HL-60 (cell line): ENCODE measurements at regions not wholly inside any gene's neighbourhood (a gene's known extent, or its start where the extent isn't known, plus 50 kb on each side); places are given as distances from the start of the nearest gene placed in this dataset.

ENCODE experiments used
- DNase-seq, 2 experiments: peaks; one replicate each; pipeline ENCODE4 v3.0.0-alpha.2; 2010 to 2020; ENCODE audit warnings: low read depth in 1 of 2, low spot score in 1 of 2
- H3K27ac ChIP-seq: fragments of 250-450 bp; sonication (Bioruptor Pico); replicated peaks from 2 replicates; pipeline ENCODE4 v1.5.1; 2020; ENCODE audit warnings: mild to moderate bottlenecking, moderate library complexity
- H3K27me3 ChIP-seq: fragments of 250-450 bp; sonication (Bioruptor Pico); 2 replicates; pipeline ENCODE4 v1.5.1; 2021; ENCODE audit warnings: mild to moderate bottlenecking, moderate library complexity; ENCODE audit not compliant: insufficient read depth, poor library complexity, severe bottlenecking
- H3K4me3 ChIP-seq: replicated peaks from 2 replicates; pipeline ENCODE4 v1.5.1; 2011; ENCODE audit warnings: mild to moderate bottlenecking, control low read depth, low read length; ENCODE audit not compliant: insufficient read depth
- GABPA ChIP-seq: IDR thresholded peaks from 2 replicates; pipeline ENCODE4 v1.6.1; 2012; ENCODE audit warnings: low read depth
- POLR2AphosphoS5 ChIP-seq: IDR thresholded peaks from 2 replicates; pipeline ENCODE4 v1.6.1; 2012; ENCODE audit warnings: low read depth
- SPI1 ChIP-seq: IDR thresholded peaks from 2 replicates; pipeline ENCODE4 v1.6.1; 2012; ENCODE audit warnings: low read depth, mild to moderate bottlenecking, borderline replicate concordance
- TF ChIP-seq, protein P1 (sequence below): IDR thresholded peaks from one replicate; pipeline ENCODE4 v1.5.1; 2011; ENCODE audit warnings: low read length, control low read depth, inconsistent platforms; ENCODE audit not compliant: insufficient read depth
- TF ChIP-seq, protein P2 (sequence below): IDR thresholded peaks from 2 replicates; pipeline ENCODE4 v1.6.1; 2012; ENCODE audit warnings: low read depth; ENCODE audit not compliant: insufficient replicate concordance

DNA sequence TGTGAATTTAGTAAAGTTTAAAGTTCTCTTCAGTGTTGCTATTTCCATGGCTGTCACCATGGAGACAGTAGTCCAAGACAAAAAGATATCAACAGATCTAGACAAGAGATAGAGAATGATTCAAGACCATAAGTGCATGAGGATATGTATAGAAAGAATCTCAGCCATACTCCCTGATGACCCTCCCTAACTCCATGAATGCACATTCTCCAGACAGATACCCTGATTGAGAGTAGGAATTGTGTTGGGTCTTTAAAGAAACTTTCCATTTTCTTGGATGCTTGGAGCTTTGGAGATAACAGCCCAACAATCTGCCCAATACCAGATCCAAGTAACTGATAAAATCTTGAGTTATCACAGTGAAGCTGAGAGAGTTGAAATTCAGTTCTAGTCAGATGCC lies 1601.2 kb upstream of the CELF4 start:
- TF ChIP-seq GABPA = no peak
- TF ChIP-seq, protein P1, sequence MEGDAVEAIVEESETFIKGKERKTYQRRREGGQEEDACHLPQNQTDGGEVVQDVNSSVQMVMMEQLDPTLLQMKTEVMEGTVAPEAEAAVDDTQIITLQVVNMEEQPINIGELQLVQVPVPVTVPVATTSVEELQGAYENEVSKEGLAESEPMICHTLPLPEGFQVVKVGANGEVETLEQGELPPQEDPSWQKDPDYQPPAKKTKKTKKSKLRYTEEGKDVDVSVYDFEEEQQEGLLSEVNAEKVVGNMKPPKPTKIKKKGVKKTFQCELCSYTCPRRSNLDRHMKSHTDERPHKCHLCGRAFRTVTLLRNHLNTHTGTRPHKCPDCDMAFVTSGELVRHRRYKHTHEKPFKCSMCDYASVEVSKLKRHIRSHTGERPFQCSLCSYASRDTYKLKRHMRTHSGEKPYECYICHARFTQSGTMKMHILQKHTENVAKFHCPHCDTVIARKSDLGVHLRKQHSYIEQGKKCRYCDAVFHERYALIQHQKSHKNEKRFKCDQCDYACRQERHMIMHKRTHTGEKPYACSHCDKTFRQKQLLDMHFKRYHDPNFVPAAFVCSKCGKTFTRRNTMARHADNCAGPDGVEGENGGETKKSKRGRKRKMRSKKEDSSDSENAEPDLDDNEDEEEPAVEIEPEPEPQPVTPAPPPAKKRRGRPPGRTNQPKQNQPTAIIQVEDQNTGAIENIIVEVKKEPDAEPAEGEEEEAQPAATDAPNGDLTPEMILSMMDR = no peak
- no peak for TF ChIP-seq SPI1
- TF ChIP-seq, protein P2, sequence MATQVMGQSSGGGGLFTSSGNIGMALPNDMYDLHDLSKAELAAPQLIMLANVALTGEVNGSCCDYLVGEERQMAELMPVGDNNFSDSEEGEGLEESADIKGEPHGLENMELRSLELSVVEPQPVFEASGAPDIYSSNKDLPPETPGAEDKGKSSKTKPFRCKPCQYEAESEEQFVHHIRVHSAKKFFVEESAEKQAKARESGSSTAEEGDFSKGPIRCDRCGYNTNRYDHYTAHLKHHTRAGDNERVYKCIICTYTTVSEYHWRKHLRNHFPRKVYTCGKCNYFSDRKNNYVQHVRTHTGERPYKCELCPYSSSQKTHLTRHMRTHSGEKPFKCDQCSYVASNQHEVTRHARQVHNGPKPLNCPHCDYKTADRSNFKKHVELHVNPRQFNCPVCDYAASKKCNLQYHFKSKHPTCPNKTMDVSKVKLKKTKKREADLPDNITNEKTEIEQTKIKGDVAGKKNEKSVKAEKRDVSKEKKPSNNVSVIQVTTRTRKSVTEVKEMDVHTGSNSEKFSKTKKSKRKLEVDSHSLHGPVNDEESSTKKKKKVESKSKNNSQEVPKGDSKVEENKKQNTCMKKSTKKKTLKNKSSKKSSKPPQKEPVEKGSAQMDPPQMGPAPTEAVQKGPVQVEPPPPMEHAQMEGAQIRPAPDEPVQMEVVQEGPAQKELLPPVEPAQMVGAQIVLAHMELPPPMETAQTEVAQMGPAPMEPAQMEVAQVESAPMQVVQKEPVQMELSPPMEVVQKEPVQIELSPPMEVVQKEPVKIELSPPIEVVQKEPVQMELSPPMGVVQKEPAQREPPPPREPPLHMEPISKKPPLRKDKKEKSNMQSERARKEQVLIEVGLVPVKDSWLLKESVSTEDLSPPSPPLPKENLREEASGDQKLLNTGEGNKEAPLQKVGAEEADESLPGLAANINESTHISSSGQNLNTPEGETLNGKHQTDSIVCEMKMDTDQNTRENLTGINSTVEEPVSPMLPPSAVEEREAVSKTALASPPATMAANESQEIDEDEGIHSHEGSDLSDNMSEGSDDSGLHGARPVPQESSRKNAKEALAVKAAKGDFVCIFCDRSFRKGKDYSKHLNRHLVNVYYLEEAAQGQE = no peak
- TF ChIP-seq POLR2AphosphoS5 = no peak
- DNase-seq = no peak
- Histone ChIP-seq H3K27me3 (no peaks in the 10 kb centered on the region), H3K27ac (no peak overlapping the region), H3K4me3 (no peak overlapping the region)

DNA sequence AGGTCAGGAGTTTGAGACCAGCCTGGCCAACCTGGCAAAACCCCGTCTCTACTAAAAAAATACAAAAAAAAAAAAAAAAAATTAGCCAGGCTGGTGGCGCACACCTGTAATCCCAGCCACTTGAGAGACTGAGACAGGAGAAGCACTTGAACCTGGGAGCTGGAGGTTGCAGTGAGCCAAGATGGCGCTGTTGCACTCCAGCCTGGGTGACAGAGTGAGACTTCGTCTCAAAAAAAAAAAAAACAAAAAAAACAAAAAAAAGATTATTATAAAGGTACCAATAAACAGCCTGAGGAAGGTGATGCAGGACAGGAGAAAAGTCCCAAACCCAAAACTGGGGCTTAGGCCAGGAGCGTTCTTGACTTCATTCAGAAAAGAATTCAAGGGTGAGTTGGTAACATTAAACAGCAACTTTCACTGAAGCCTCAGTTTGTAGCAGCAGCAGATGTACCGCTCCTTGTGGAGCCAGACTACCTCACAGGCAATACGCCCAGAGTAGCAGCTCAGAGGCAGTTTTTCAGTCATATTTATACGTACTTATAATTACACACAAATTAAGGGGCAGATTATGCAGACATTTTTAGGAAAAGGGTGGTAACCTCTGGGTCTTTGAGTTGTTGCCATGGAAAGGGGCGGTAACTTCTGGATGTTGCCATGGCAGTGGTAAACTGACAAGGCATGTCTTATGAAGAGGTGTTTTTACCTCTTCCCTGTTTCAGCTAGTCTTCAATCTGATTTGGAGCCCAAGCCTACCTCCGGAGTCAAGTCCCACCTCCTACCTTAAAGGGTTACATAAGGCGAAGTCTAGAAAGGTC lies 1596.6 kb upstream of the CELF4 start:
- no peak for DNase-seq
- H3K27me3 ChIP-seq = no peaks in the 10 kb centered on the region
- H3K27ac ChIP-seq = no peak overlapping the region
- no peak overlapping the region for H3K4me3 ChIP-seq
- TF ChIP-seq, protein P2 = no peak
- TF ChIP-seq, protein P1 = no peak
- no peak for TF ChIP-seq SPI1
- TF ChIP-seq POLR2AphosphoS5 = no peak
- no peak for TF ChIP-seq GABPA

DNA sequence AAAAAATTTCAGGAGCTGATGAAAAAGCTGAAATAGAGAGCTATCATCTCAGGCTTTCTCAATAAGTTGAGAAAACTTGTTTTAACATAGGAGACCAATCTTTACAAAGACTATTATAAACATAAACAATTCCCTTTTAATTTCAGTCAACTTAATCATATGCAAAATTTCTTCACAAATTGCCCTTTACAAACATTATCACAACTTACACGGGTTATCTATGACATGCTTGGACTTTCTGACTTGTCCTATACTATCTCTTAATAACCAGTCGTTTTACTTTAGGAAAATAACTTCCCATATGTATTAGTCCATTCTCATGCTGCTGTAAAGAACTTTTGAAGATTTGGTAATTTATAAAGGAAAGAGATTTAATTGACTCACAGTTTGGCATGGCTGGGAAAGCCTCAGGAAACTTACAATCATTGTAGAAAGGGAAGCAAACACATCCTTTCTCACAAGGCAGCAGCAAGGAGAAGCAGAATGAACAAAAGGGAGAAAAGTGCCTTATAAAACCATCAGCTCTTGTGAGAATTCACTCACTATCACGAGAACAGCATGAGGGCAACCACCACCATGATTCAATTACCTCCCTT lies 1583.7 kb upstream of the CELF4 start:
- no peak overlapping the region for H3K4me3 ChIP-seq
- no peaks in the 10 kb centered on the region for H3K27me3 ChIP-seq
- H3K27ac ChIP-seq = no peak overlapping the region
- DNase-seq = no peak
- TF ChIP-seq SPI1 (no peak), POLR2AphosphoS5 (no peak), GABPA (no peak)
- TF ChIP-seq, protein P2 = no peak
- TF ChIP-seq, protein P1 = no peak
